GM23338 (cell line): ENCODE measurements at regions not wholly inside any gene's neighbourhood (a gene's known extent, or its start where the extent isn't known, plus 50 kb on each side); places are given as distances from the start of the nearest gene placed in this dataset.

Source experiments
- ATAC-seq: fragments of 200-7000 bp; cut with Tn5 transposase; 3 replicates; pipeline ENCODE4 v1.9.1; 2020
- DNase-seq: peaks from one replicate; pipeline ENCODE4 v3.0.0-alpha.2; 2015; ENCODE audit warnings: low spot score
- H2AFZ ChIP-seq: fragments of 200-600 bp; sonication (generic); 2 replicates; pipeline ENCODE4 v1.8.0; 2016; ENCODE audit warnings: antibody characterized with exemption, mild to moderate bottlenecking, moderate library complexity
- H3F3A ChIP-seq: fragments of 200-600 bp; sonication (generic); replicated peaks from 2 replicates; pipeline ENCODE4 v1.8.0; 2017; ENCODE audit warnings: antibody characterized with exemption, mixed run types, low read depth
- H3K27ac ChIP-seq: fragments of 200-600 bp; sonication (generic); 2 replicates; pipeline ENCODE4 v1.6.1; 2016; ENCODE audit warnings: low read depth
- H3K27me3 ChIP-seq: fragments of 200-600 bp; sonication (generic); 2 replicates; pipeline ENCODE4 v1.8.0; 2016; ENCODE audit warnings: mild to moderate bottlenecking, mixed run types, moderate library complexity; ENCODE audit not compliant: insufficient read depth
- H3K36me3 ChIP-seq: fragments of 200-600 bp; sonication (generic); 2 replicates; pipeline ENCODE4 v1.8.0; 2016; ENCODE audit warnings: mild to moderate bottlenecking; ENCODE audit not compliant: insufficient read depth
- H3K4me1 ChIP-seq: fragments of 200-600 bp; sonication (generic); 2 replicates; pipeline ENCODE4 v1.8.0; 2016; ENCODE audit warnings: mild to moderate bottlenecking, moderate library complexity; ENCODE audit not compliant: insufficient read depth
- H3K4me2 ChIP-seq: fragments of 200-600 bp; sonication (generic); 2 replicates; pipeline ENCODE4 v1.7.1; 2017; ENCODE audit warnings: mixed run types
- H3K4me3 ChIP-seq: fragments of 200-600 bp; sonication (generic); 2 replicates; pipeline ENCODE4 v1.6.1; 2016; ENCODE audit warnings: mixed run types
- H3K79me2 ChIP-seq: fragments of 200-600 bp; sonication (generic); replicated peaks from 2 replicates; pipeline ENCODE4 v1.8.0; 2017; ENCODE audit warnings: mild to moderate bottlenecking; ENCODE audit not compliant: insufficient read depth
- H3K9me2 ChIP-seq: fragments of 200-600 bp; sonication (generic); 2 replicates; pipeline ENCODE4 v1.8.0; 2017; ENCODE audit not compliant: insufficient read depth
- H4K20me1 ChIP-seq: fragments of 200-600 bp; sonication (generic); replicated peaks from 2 replicates; pipeline ENCODE4 v1.8.0; 2017; ENCODE audit warnings: mild to moderate bottlenecking; ENCODE audit not compliant: insufficient read depth
- H3K27ac Mint-ChIP-seq: 2 replicates; pipeline ENCODE4 v1.8.0; 2020; ENCODE audit warnings: inconsistent platforms, mild to moderate bottlenecking, moderate library complexity, mixed read lengths
- H3K27me3 Mint-ChIP-seq: 3 replicates; pipeline ENCODE4 v1.8.0; 2022; ENCODE audit warnings: low read depth, mild to moderate bottlenecking, moderate library complexity, mixed read lengths, inconsistent platforms; ENCODE audit not compliant: insufficient read depth, poor library complexity
- H3K36me3 Mint-ChIP-seq: 3 replicates; pipeline ENCODE4 v1.8.0; 2021; ENCODE audit warnings: low read depth, mild to moderate bottlenecking, inconsistent platforms, moderate library complexity, mixed read lengths
- H3K4me1 Mint-ChIP-seq: 3 replicates; pipeline ENCODE4 v1.8.0; 2020; ENCODE audit warnings: mild to moderate bottlenecking, inconsistent platforms, mixed read lengths
- H3K4me3 Mint-ChIP-seq: 3 replicates; pipeline ENCODE4 v1.8.0; 2021; ENCODE audit warnings: moderate library complexity, mild to moderate bottlenecking, inconsistent platforms, mixed read lengths
- H3K9me3 Mint-ChIP-seq: 3 replicates; pipeline ENCODE4 v1.8.0; 2020; ENCODE audit warnings: moderate library complexity, mild to moderate bottlenecking, inconsistent platforms, mixed read lengths
- CREB1 ChIP-seq: fragments of 250-450 bp; sonication (Bioruptor Pico); IDR thresholded peaks from 2 replicates; pipeline ENCODE4 v1.5.0; 2020; ENCODE audit warnings: low read depth, mild to moderate bottlenecking, moderate library complexity
- EZH2 ChIP-seq: fragments of 200-600 bp; sonication (generic); IDR thresholded peaks from one replicate; pipeline ENCODE4 v1.8.0; 2017; ENCODE audit warnings: antibody characterized with exemption, mild to moderate bottlenecking, low read depth; ENCODE audit not compliant: unreplicated experiment
- EZH2phosphoT487 ChIP-seq: fragments of 200-600 bp; sonication (generic); IDR thresholded peaks from one replicate; pipeline ENCODE4 v1.8.1; 2018; ENCODE audit warnings: antibody characterized with exemption; ENCODE audit not compliant: unreplicated experiment
- JUNB ChIP-seq: IDR thresholded peaks from one replicate; pipeline ENCODE4 v1.6.1; 2016; ENCODE audit warnings: antibody characterized with exemption; ENCODE audit not compliant: unreplicated experiment
- NANOG ChIP-seq: IDR thresholded peaks from 2 replicates; pipeline ENCODE4 v1.6.1; 2016; ENCODE audit warnings: antibody characterized with exemption, borderline replicate concordance
- ZNF331 ChIP-seq: fragments of 250-450 bp; sonication (Bioruptor Pico); IDR thresholded peaks from 2 replicates; pipeline ENCODE4 v1.5.0; 2020; ENCODE audit warnings: low read depth, mild to moderate bottlenecking, moderate library complexity
- TF ChIP-seq, protein P1 (sequence below): fragments of 250-450 bp; sonication (Bioruptor Pico); IDR thresholded peaks from 2 replicates; pipeline ENCODE4 v1.5.0; 2020; ENCODE audit warnings: mild to moderate bottlenecking, moderate library complexity

DNA sequence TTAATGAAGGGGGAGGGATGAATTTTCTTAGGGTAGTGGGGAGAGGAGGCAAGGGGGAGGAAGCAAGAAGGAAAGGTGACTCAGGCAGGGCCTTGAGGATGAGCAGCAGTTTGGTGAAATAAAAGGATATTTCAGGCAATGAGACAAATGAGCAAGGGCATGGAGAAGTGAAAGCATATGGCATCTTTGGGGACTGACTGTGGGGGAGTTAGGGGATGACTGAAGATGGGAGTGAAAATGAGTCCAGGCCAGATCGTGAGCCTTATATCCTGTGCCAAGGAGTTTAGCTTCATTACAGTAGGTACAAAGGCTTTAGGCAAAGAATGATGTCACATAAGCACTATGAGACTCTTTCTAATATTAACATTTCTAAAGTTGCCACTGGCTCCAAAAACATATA lies 51.9 kb downstream of the ILRUN start:
- ATAC-seq: no peak

More for the DNA sequence above, 51.9 kb downstream of the ILRUN start:
- no peak overlapping the region for H2AFZ ChIP-seq
- H3K36me3 ChIP-seq: 0 out of 2 replicates have a peak, but pooled peaks cover 3% of the 10 kb centered on the region
- H3K4me3 ChIP-seq: no peak overlapping the region
- Mint-ChIP-seq H3K4me1 (no peaks in the 10 kb centered on the region), H3K4me3 (no peak overlapping the region), H3K27me3 (peaks cover 2% of the 10 kb centered on the region), H3K36me3 (peaks cover 8% of the 10 kb centered on the region; the same call in 2 of the 3 replicates), H3K27ac (no peak overlapping the region), H3K9me3 (no peaks in the 10 kb centered on the region)
- TF ChIP-seq ZNF331 (no peak), EZH2 (no peak), JUNB (no peak), EZH2phosphoT487 (no peak), CREB1 (no peak), NANOG (no peak)
- TF ChIP-seq, protein P1, sequence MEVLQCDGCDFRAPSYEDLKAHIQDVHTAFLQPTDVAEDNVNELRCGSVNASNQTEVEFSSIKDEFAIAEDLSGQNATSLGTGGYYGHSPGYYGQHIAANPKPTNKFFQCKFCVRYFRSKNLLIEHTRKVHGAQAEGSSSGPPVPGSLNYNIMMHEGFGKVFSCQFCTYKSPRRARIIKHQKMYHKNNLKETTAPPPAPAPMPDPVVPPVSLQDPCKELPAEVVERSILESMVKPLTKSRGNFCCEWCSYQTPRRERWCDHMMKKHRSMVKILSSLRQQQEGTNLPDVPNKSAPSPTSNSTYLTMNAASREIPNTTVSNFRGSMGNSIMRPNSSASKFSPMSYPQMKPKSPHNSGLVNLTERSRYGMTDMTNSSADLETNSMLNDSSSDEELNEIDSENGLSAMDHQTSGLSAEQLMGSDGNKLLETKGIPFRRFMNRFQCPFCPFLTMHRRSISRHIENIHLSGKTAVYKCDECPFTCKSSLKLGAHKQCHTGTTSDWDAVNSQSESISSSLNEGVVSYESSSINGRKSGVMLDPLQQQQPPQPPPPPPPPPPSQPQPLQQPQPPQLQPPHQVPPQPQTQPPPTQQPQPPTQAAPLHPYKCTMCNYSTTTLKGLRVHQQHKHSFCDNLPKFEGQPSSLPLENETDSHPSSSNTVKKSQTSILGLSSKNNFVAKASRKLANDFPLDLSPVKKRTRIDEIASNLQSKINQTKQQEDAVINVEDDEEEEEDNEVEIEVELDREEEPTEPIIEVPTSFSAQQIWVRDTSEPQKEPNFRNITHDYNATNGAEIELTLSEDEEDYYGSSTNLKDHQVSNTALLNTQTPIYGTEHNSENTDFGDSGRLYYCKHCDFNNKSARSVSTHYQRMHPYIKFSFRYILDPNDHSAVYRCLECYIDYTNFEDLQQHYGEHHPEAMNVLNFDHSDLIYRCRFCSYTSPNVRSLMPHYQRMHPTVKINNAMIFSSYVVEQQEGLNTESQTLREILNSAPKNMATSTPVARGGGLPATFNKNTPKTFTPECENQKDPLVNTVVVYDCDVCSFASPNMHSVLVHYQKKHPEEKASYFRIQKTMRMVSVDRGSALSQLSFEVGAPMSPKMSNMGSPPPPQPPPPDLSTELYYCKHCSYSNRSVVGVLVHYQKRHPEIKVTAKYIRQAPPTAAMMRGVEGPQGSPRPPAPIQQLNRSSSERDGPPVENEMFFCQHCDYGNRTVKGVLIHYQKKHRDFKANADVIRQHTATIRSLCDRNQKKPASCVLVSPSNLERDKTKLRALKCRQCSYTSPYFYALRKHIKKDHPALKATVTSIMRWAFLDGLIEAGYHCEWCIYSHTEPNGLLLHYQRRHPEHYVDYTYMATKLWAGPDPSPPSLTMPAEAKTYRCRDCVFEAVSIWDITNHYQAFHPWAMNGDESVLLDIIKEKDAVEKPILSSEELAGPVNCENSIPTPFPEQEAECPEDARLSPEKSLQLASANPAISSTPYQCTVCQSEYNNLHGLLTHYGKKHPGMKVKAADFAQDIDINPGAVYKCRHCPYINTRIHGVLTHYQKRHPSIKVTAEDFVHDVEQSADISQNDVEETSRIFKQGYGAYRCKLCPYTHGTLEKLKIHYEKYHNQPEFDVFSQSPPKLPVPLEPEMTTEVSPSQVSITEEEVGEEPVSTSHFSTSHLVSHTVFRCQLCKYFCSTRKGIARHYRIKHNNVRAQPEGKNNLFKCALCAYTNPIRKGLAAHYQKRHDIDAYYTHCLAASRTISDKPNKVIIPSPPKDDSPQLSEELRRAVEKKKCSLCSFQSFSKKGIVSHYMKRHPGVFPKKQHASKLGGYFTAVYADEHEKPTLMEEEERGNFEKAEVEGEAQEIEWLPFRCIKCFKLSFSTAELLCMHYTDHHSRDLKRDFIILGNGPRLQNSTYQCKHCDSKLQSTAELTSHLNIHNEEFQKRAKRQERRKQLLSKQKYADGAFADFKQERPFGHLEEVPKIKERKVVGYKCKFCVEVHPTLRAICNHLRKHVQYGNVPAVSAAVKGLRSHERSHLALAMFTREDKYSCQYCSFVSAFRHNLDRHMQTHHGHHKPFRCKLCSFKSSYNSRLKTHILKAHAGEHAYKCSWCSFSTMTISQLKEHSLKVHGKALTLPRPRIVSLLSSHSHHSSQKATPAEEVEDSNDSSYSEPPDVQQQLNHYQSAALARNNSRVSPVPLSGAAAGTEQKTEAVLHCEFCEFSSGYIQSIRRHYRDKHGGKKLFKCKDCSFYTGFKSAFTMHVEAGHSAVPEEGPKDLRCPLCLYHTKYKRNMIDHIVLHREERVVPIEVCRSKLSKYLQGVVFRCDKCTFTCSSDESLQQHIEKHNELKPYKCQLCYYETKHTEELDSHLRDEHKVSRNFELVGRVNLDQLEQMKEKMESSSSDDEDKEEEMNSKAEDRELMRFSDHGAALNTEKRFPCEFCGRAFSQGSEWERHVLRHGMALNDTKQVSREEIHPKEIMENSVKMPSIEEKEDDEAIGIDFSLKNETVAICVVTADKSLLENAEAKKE (CRISPR knock-in tag): no peak
- no peaks in the 10 kb centered on the region for H3K27me3 ChIP-seq
- H3K79me2 ChIP-seq: peaks cover 31% of the 10 kb centered on the region
- no peak for DNase-seq
- no peaks in the 10 kb centered on the region for H3F3A ChIP-seq
- H4K20me1 ChIP-seq: peaks cover 19% of the 10 kb centered on the region
- no peak overlapping the region; the same call in 1 of the 2 replicates for H3K27ac ChIP-seq
- no peaks in the 10 kb centered on the region for H3K9me2 ChIP-seq
- no peaks in the 10 kb centered on the region for H3K4me1 ChIP-seq
- H3K4me2 ChIP-seq: no peak overlapping the region
